ENCODE measurements at regions not wholly inside any gene's neighbourhood (a gene's known extent, or its start where the extent isn't known, plus 50 kb on each side); places are given as distances from the start of the nearest gene placed in this dataset.
"Not testable (repeated sequence)": the region's sequence is repeated elsewhere in the genome, so short reads cannot be mapped to it uniquely, and the experiment has no call there.

DNA sequence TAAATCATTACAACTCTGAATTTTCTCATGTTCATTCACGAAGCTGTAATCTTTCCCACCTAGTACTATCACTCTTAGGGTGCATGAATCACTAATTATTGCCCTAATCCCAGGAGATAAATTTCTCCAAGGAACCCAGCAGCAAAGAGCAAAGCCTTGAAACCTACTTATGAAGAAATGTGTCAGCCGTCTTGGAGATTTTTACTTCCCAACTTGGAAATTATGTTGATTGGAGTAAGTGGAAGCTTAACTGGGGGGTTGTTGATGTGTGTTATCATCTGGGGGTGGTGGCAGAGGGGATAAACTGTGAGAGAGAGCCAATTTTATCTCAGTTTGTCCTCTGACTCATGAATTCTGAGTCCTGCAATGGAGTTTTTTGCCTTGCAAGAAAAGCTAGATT, 440.5 kb upstream of the WWC1 start:
- Histone ChIP-seq H3K9ac (ENCODE audit: low read length) (no peak overlapping the region), H3K27ac (ENCODE audit: low read depth, low read length) (no peak overlapping the region), H3K36me3 (ENCODE audit: control insufficient read depth, insufficient read depth, low read length) (no peaks in the 10 kb centered on the region)

DNA sequence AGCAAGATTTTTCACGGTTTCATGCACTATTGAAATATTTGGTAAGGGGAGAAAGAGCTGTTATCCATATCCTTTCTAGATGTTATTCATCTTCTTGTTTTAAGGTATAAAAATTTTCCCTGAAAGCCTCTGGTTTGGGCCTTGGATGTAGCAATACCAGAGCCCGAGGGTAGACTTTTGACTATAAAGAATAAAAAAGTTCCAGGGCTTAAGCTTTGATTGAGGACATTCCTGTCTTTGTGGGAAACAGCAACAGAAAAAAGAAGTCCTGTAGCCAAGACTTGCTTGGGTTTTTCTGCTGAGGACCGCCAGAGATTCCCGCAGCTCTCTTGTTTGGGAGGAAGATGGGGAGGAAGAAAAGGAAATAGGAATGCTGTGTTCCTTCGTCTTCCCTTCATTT, 440.0 kb upstream of the WWC1 start:
- no peak overlapping the region for H3K27ac ChIP-seq (ENCODE audit: low read depth, low read length)
- H3K4me3 ChIP-seq (ENCODE audit: low read depth, low read length) = no peak overlapping the region
- no peaks in the 10 kb centered on the region for H3K9me3 ChIP-seq (ENCODE audit: control insufficient read depth, insufficient read depth, low read depth, low read length)
- H3K9ac ChIP-seq (ENCODE audit: low read length) = no peak overlapping the region
- no peaks in the 10 kb centered on the region for H3K4me1 ChIP-seq (ENCODE audit: control insufficient read depth, insufficient read depth, low read length)
- H3K36me3 ChIP-seq (ENCODE audit: control insufficient read depth, insufficient read depth, low read length) = no peaks in the 10 kb centered on the region
- no peaks in the 10 kb centered on the region for H3K27me3 ChIP-seq (ENCODE audit: control insufficient read depth, insufficient read depth, low read length)

More for the DNA sequence above, 440.5 kb upstream of the WWC1 start:
- H3K4me1 ChIP-seq (ENCODE audit: control insufficient read depth, insufficient read depth, low read length) = peaks cover 1% of the 10 kb centered on the region; the same call in 1 of the 2 replicates
- H3K4me3 ChIP-seq (ENCODE audit: low read depth, low read length) = no peak overlapping the region
- no peaks in the 10 kb centered on the region for H3K9me3 ChIP-seq (ENCODE audit: control insufficient read depth, insufficient read depth, low read depth, low read length)
- H3K27me3 ChIP-seq (ENCODE audit: control insufficient read depth, insufficient read depth, low read length) = no peaks in the 10 kb centered on the region

DNA sequence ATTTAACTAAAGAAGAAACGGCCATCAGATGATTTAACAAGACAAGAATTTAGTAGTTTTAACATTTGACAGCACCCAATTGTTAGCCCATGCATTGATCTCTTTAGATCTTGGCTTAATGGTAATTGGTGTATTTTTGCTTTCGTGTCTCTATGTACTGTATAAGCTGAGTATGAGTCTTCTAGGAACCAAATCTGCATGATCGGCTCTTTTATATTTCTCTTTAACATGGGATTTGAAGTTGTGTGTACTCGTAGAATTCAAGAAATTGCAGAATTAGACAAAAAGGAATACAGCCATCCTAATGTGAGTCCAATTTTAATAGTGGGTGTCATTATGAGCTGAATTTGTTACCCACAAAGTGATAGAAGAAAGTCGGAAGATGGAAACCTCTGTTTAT, 438.9 kb upstream of the WWC1 start:
- Histone ChIP-seq H3K9ac (ENCODE audit: low read length) (no peak overlapping the region), H3K4me1 (ENCODE audit: control insufficient read depth, insufficient read depth, low read length) (no peaks in the 10 kb centered on the region), H3K27me3 (ENCODE audit: control insufficient read depth, insufficient read depth, low read length) (no peaks in the 10 kb centered on the region), H3K4me3 (ENCODE audit: low read depth, low read length) (no peak overlapping the region), H3K9me3 (ENCODE audit: control insufficient read depth, insufficient read depth, low read depth, low read length) (no peaks in the 10 kb centered on the region), H3K36me3 (ENCODE audit: control insufficient read depth, insufficient read depth, low read length) (no peaks in the 10 kb centered on the region), H3K27ac (ENCODE audit: low read depth, low read length) (no peak overlapping the region)

DNA sequence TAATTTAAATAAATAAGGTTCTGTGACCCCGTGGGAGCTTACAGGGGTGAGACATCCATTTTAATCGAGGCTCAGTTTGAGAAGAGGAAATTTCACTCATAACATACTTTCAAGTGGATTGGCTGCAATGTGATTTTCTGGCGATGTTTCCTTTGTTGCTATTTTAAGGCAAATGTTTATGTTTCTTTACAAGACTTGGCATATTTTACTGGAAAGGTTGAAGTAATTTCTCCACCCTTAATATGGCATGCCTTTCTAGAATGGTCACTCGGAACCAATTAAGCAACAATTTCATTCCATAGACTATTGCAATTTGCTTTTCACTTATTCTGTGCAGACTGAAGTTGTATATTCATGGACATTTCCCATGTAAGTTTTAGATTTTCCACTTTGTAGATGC, 438.0 kb upstream of the WWC1 start:
- H3K9ac ChIP-seq (ENCODE audit: low read length) = no peak overlapping the region
- H3K27ac ChIP-seq (ENCODE audit: low read depth, low read length) = no peak overlapping the region
- no peak overlapping the region for H3K4me3 ChIP-seq (ENCODE audit: low read depth, low read length)
- H3K9me3 ChIP-seq (ENCODE audit: control insufficient read depth, insufficient read depth, low read depth, low read length) = no peaks in the 10 kb centered on the region
- no peaks in the 10 kb centered on the region for H3K4me1 ChIP-seq (ENCODE audit: control insufficient read depth, insufficient read depth, low read length)
- H3K27me3 ChIP-seq (ENCODE audit: control insufficient read depth, insufficient read depth, low read length) = no peaks in the 10 kb centered on the region
- H3K36me3 ChIP-seq (ENCODE audit: control insufficient read depth, insufficient read depth, low read length) = no peaks in the 10 kb centered on the region

DNA sequence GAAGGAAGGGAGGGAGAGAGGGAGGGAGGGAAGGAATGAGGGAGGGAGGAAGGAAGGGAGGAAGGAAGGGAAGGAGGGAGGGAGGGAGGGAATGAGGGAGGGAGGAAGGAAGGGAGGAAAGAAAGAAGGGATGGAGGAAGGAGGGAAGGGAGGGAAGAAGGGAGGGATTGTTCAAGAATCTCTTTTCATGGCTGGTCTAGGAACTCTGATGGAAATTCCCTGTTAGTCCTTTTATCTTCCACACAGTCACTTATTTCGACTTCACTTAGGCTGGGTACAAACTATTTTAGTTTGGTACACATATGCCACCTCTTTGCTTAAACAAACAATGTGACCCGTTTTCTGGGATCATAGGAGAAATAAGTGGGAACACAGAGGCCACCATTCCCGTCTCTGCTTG, 435.6 kb upstream of the WWC1 start:
- no peaks in the 10 kb centered on the region for H3K9me3 ChIP-seq (ENCODE audit: control insufficient read depth, insufficient read depth, low read depth, low read length)
- H3K4me1 ChIP-seq (ENCODE audit: control insufficient read depth, insufficient read depth, low read length) = no peaks in the 10 kb centered on the region
- H3K9ac ChIP-seq (ENCODE audit: low read length) = no peak overlapping the region
- no peaks in the 10 kb centered on the region for H3K36me3 ChIP-seq (ENCODE audit: control insufficient read depth, insufficient read depth, low read length)
- no peaks in the 10 kb centered on the region for H3K27me3 ChIP-seq (ENCODE audit: control insufficient read depth, insufficient read depth, low read length)
- no peak overlapping the region for H3K4me3 ChIP-seq (ENCODE audit: low read depth, low read length)
- H3K27ac ChIP-seq (ENCODE audit: low read depth, low read length) = no peak overlapping the region

DNA sequence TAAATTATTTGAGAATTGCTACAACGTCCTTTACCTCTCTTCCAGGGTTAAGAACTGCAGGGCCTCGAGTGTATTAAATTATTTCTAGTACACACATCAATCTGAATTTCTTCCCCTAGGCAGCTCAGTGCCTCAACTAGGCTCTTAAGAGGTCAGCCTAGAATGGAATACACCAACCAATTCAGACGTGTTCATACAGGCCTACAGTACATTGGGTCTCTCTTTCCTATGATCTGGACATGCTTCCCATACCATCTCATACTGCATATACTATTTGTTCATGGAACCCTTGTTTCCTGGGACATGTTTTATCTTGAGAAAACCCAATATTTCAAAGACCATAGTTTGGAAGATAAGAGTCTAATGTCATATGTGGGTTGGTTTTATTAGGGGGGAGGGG, 434.1 kb upstream of the WWC1 start:
- H3K27me3 ChIP-seq (ENCODE audit: control insufficient read depth, insufficient read depth, low read length) = no peaks in the 10 kb centered on the region

DNA sequence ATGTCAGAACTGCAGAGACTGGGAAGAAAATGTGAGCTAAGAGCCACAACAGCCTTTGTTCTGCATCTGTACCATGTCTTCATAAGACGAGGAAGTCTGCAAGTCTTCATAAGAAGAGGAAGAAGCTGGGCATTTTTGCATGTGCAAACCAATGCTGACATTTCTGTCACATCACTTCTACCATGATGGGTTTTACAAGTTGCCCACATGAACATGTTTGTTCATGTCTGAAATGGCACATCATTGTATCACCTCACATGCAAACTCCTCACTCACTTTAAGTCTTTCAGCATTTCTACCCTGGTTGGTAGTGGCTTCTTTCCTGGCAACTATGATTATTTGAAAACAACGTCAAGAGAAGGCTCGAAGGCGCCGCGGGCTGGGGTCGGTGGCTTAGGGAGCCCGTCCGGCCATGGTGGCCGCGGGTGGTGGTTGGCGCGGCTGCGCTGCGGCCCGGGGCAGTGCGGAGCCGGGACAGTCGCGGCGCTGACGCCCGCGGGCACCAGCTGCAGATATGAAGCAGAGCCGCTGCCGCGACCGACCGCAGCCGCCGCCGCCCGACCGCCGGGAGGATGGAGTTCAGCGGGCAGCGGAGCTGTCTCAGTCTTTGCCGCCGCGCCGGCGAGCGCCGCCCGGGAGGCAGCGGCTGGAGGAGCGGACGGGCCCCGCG, 433.1 kb upstream of the WWC1 start:
- H3K4me1 ChIP-seq (ENCODE audit: control insufficient read depth, insufficient read depth, low read length); H3K4me3 ChIP-seq (ENCODE audit: low read depth, low read length); H3K9me3 ChIP-seq (ENCODE audit: control insufficient read depth, insufficient read depth, low read depth, low read length); H3K9ac ChIP-seq (ENCODE audit: low read length); H3K27ac ChIP-seq (ENCODE audit: low read depth, low read length); H3K36me3 ChIP-seq (ENCODE audit: control insufficient read depth, insufficient read depth, low read length); H3K27me3 ChIP-seq (ENCODE audit: control insufficient read depth, insufficient read depth, low read length): not testable (repeated sequence)

More for the DNA sequence above, 434.1 kb upstream of the WWC1 start:
- Histone ChIP-seq H3K4me3 (ENCODE audit: low read depth, low read length) (no peak overlapping the region), H3K9ac (ENCODE audit: low read length) (no peak overlapping the region), H3K27ac (ENCODE audit: low read depth, low read length) (no peak overlapping the region), H3K4me1 (ENCODE audit: control insufficient read depth, insufficient read depth, low read length) (no peaks in the 10 kb centered on the region), H3K36me3 (ENCODE audit: control insufficient read depth, insufficient read depth, low read length) (no peaks in the 10 kb centered on the region), H3K9me3 (ENCODE audit: control insufficient read depth, insufficient read depth, low read depth, low read length) (no peaks in the 10 kb centered on the region)

DNA sequence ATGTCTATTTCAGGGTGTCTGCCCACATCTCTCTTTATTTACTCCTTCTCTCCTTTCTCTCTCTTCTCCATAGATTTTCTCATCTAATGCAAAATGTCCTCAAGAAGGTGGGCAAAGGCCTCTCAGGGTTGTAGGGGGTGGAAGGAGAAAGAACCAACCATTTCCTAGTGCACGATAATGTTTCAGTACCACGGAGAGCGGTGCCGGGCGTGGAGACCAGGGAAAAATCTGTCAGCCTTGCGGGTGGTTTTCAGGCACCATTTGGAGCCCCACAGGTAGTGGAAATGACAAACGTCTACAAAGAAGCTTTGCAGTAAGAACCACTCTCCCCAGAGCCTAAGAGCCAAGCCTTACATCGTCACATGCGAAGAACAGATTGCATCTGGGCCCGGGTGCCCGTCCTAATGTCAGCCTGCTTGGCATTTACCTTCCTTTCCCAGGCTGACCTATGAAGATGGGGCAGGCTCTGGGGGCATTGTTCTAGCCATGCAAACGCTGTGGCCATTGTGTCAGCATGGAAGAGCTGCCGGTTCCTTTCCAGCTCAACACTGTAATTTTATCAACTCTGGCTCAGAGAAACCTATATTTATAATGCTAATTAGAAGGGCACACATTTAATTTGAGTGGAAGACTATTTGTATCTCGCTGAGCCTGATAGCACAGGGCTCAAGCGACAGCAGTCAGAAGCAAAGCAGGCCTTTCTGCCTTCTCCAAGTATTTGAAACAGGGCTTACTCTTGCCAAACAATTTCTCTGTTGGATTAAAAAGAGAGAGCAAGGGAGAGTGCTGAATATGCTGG, 430.1 kb upstream of the WWC1 start:
- H3K4me1 ChIP-seq (ENCODE audit: control insufficient read depth, insufficient read depth, low read length) = no peaks in the 10 kb centered on the region
- no peaks in the 10 kb centered on the region for H3K27me3 ChIP-seq (ENCODE audit: control insufficient read depth, insufficient read depth, low read length)
- no peaks in the 10 kb centered on the region for H3K36me3 ChIP-seq (ENCODE audit: control insufficient read depth, insufficient read depth, low read length)
- no peak overlapping the region for H3K4me3 ChIP-seq (ENCODE audit: low read depth, low read length)
- H3K9me3 ChIP-seq (ENCODE audit: control insufficient read depth, insufficient read depth, low read depth, low read length) = no peaks in the 10 kb centered on the region
- H3K27ac ChIP-seq (ENCODE audit: low read depth, low read length) = no peak overlapping the region
- no peak overlapping the region for H3K9ac ChIP-seq (ENCODE audit: low read length)

DNA sequence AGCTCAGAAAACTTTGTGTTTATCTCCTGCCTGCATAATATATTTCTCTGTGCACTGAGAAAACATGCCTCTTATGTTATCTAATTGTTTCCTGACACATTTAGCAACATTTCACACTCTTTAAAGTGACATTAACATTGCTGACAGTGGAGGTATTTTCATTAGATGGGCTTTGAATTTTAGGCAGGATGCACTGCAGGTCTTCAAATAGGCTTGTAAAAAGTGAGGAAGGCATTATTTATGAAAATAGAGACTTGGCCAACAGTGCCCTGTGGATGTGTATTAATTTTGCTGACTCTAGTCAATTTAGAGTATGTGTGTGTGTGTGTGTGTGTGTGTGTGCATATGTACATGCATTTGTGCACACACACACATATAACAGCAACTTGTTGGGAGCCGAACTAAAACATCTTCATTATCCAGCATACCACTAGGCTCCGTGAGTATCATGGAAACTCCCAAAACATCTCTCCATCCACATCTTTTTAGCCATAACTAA, 429.5 kb upstream of the WWC1 start:
- Histone ChIP-seq H3K4me1 (ENCODE audit: control insufficient read depth, insufficient read depth, low read length) (no peaks in the 10 kb centered on the region), H3K36me3 (ENCODE audit: control insufficient read depth, insufficient read depth, low read length) (no peaks in the 10 kb centered on the region), H3K27me3 (ENCODE audit: control insufficient read depth, insufficient read depth, low read length) (no peaks in the 10 kb centered on the region), H3K9ac (ENCODE audit: low read length) (no peak overlapping the region), H3K27ac (ENCODE audit: low read depth, low read length) (no peak overlapping the region), H3K9me3 (ENCODE audit: control insufficient read depth, insufficient read depth, low read depth, low read length) (no peaks in the 10 kb centered on the region), H3K4me3 (ENCODE audit: low read depth, low read length) (no peak overlapping the region)

DNA sequence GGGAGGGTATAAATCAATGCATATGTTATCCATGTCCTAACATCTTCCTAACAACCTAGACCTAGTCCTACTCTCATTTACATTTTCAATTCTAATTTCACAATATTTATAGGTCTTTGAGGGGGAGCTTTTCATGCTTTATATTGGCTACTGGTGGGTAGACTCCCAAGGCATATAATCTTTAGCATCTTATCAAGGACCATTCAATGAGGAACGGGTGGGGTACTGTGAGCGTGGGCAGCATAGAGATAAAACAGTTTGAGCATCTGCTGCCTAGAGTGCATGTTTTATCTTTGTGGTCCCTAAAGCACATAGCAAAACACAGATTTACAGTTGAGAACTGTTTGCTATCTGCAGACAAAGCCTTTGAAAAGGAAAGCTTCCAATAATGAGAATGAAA, 427.6 kb upstream of the WWC1 start:
- no peaks in the 10 kb centered on the region for H3K9me3 ChIP-seq (ENCODE audit: control insufficient read depth, insufficient read depth, low read depth, low read length)
- no peak overlapping the region for H3K27ac ChIP-seq (ENCODE audit: low read depth, low read length)
- H3K4me3 ChIP-seq (ENCODE audit: low read depth, low read length) = no peak overlapping the region
- H3K4me1 ChIP-seq (ENCODE audit: control insufficient read depth, insufficient read depth, low read length) = no peaks in the 10 kb centered on the region
- H3K9ac ChIP-seq (ENCODE audit: low read length) = no peak overlapping the region
- H3K36me3 ChIP-seq (ENCODE audit: control insufficient read depth, insufficient read depth, low read length) = no peaks in the 10 kb centered on the region
- H3K27me3 ChIP-seq (ENCODE audit: control insufficient read depth, insufficient read depth, low read length) = no peaks in the 10 kb centered on the region

DNA sequence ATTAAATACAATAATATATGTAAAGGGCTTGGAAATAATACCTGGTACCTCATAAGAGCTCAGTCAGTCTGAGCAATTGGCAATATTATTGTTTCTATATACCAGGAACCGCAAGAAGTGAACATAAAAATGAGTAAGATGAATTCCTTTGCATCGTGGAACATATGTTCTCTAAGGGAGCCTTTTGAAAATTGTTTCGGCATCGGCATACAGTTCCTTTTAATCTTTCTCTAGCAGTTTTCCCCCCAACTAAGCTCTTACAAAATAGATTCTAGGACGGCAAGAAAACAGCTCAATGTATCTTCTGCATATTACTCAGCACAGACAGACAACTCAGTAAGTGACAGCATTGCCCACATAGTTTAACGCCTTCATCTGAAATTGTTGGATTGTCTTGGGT, 426.6 kb upstream of the WWC1 start:
- H3K4me3 ChIP-seq (ENCODE audit: low read depth, low read length) = no peak overlapping the region
- no peaks in the 10 kb centered on the region for H3K4me1 ChIP-seq (ENCODE audit: control insufficient read depth, insufficient read depth, low read length)
- no peaks in the 10 kb centered on the region for H3K36me3 ChIP-seq (ENCODE audit: control insufficient read depth, insufficient read depth, low read length)
- no peaks in the 10 kb centered on the region for H3K27me3 ChIP-seq (ENCODE audit: control insufficient read depth, insufficient read depth, low read length)
- no peaks in the 10 kb centered on the region for H3K9me3 ChIP-seq (ENCODE audit: control insufficient read depth, insufficient read depth, low read depth, low read length)
- H3K27ac ChIP-seq (ENCODE audit: low read depth, low read length) = no peak overlapping the region
- no peak overlapping the region for H3K9ac ChIP-seq (ENCODE audit: low read length)
